Chondrocyte (in vitro differentiated cells): ENCODE measurements at regions not wholly inside any gene's neighbourhood (a gene's known extent, or its start where the extent isn't known, plus 50 kb on each side); places are given as distances from the start of the nearest gene placed in this dataset.

Source experiments
- DNase-seq: peaks from one replicate; pipeline ENCODE4 v3.0.0; 2021; ENCODE audit warnings: mixed read lengths, low spot score
- H3K27ac Mint-ChIP-seq: one replicate; pipeline ENCODE4 v1.8.0; 2021; ENCODE audit warnings: mild to moderate bottlenecking, moderate library complexity, mixed read lengths; ENCODE audit not compliant: unreplicated experiment
- H3K27me3 Mint-ChIP-seq: 2 replicates; pipeline ENCODE4 v1.8.0; 2021; ENCODE audit warnings: low read depth, mixed read lengths
- H3K36me3 Mint-ChIP-seq: 2 replicates; pipeline ENCODE4 v1.8.0; 2021; ENCODE audit warnings: low read depth, mixed read lengths
- H3K4me1 Mint-ChIP-seq: 2 replicates; pipeline ENCODE4 v1.8.0; 2021; ENCODE audit warnings: low read depth, mild to moderate bottlenecking, mixed read lengths
- H3K4me3 Mint-ChIP-seq: one replicate; pipeline ENCODE4 v1.8.0; 2021; ENCODE audit warnings: mild to moderate bottlenecking, moderate library complexity, mixed read lengths; ENCODE audit not compliant: unreplicated experiment
- H3K9me3 Mint-ChIP-seq: 2 replicates; pipeline ENCODE4 v1.8.0; 2021; ENCODE audit warnings: low read depth, mixed read lengths
- CTCF ChIP-seq: fragments of 200-600 bp; sonication (generic); IDR thresholded peaks from 2 replicates; pipeline ENCODE4 v1.5.0; 2021; ENCODE audit warnings: antibody characterized with exemption, mild to moderate bottlenecking, moderate library complexity

GRCh38 chr1:68314151-68314780, 81.9 kb upstream of the WLS start:
- Mint-ChIP-seq H3K4me3 (no peak overlapping the region), H3K36me3 (no peaks in the 10 kb centered on the region), H3K9me3 (peaks cover 5% of the 10 kb centered on the region), H3K27ac (no peak overlapping the region), H3K4me1 (peaks cover 15% of the 10 kb centered on the region), H3K27me3 (no peaks in the 10 kb centered on the region)
- no peak for DNase-seq
- TF ChIP-seq CTCF, result no peak

GRCh38 chr1:68313735-68314134, 81.4 kb upstream of the WLS start:
- peaks cover 5% of the 10 kb centered on the region for H3K9me3 Mint-ChIP-seq
- DNase-seq, result no peak
- no peak overlapping the region for H3K27ac Mint-ChIP-seq
- no peaks in the 10 kb centered on the region for H3K27me3 Mint-ChIP-seq
- no peak for TF ChIP-seq CTCF
- H3K4me1 Mint-ChIP-seq, result peaks cover 15% of the 10 kb centered on the region
- no peak overlapping the region for H3K4me3 Mint-ChIP-seq
- H3K36me3 Mint-ChIP-seq, result no peaks in the 10 kb centered on the region

GRCh38 chr1:68308034-68308433, 75.7 kb upstream of the WLS start:
- Mint-ChIP-seq H3K36me3 (no peaks in the 10 kb centered on the region), H3K27me3 (no peaks in the 10 kb centered on the region), H3K4me1 (no peaks in the 10 kb centered on the region), H3K27ac (no peak overlapping the region), H3K4me3 (no peak overlapping the region), H3K9me3 (no peaks in the 10 kb centered on the region)
- no peak for DNase-seq
- TF ChIP-seq CTCF, result no peak

GRCh38 chr1:68307378-68307787, 75.1 kb upstream of the WLS start:
- Mint-ChIP-seq H3K36me3 (no peaks in the 10 kb centered on the region), H3K9me3 (no peaks in the 10 kb centered on the region), H3K4me1 (no peaks in the 10 kb centered on the region), H3K4me3 (no peak overlapping the region), H3K27me3 (no peaks in the 10 kb centered on the region), H3K27ac (no peak overlapping the region)
- no peak for TF ChIP-seq CTCF
- DNase-seq, result no peak

- H3K36me3 Mint-ChIP-seq, result no peaks in the 10 kb centered on the region
- no peak for DNase-seq
- no peaks in the 10 kb centered on the region for H3K4me1 Mint-ChIP-seq
- H3K27ac Mint-ChIP-seq, result no peak overlapping the region
- no peak overlapping the region for H3K4me3 Mint-ChIP-seq
- TF ChIP-seq CTCF, result no peak
- H3K27me3 Mint-ChIP-seq, result no peaks in the 10 kb centered on the region
- H3K9me3 Mint-ChIP-seq, result no peaks in the 10 kb centered on the region
Measured at GRCh38 chr1:68301471-68302001, 69.2 kb upstream of the WLS start.
